PC-9 (cell line): ENCODE measurements at regions not wholly inside any gene's neighbourhood (a gene's known extent, or its start where the extent isn't known, plus 50 kb on each side); places are given as distances from the start of the nearest gene placed in this dataset.

Experiments
- BruUV-seq: library from RNA; stranded (reverse); fragments of 400-500 nt; replicated peaks from 2 replicates; lab custom pipeline; 2021; lab: Mats Ljungman, UMichigan
- CTCF ChIA-PET: fragments of 300-600 bp; sonication (Branson Sonifier 250); formaldehyde crosslinking; loops from one replicate; lab custom pipeline; 2022; ENCODE audit warnings: antibody characterized with exemption; lab: Charles Lee
- POLR2A ChIA-PET: fragments of 300-600 bp; sonication (Branson Sonifier 250); formaldehyde crosslinking; loops from one replicate; lab custom pipeline; 2022; ENCODE audit warnings: antibody characterized with exemption; ENCODE audit not compliant: unreplicated experiment; lab: Charles Lee
- DNase-seq, 2 experiments: peaks; one replicate each; pipeline versions ENCODE4 v3.0.0 to v3.0.0-alpha.2; 2015 to 2022; ENCODE audit warnings: mixed read lengths in 1 of 2
- H2AFZ ChIP-seq: fragments of 200-600 bp; sonication (generic); 2 replicates; pipeline ENCODE4 v1.8.1; 2017; ENCODE audit warnings: antibody characterized with exemption
- H3F3A ChIP-seq: fragments of 200-600 bp; sonication (generic); 2 replicates; pipeline ENCODE4 v1.8.1; 2017; ENCODE audit warnings: antibody characterized with exemption, mild to moderate bottlenecking, low read depth; ENCODE audit not compliant: insufficient read depth
- H3K27ac ChIP-seq: fragments of 200-600 bp; sonication (generic); 2 replicates; pipeline ENCODE4 v1.6.1; 2016; ENCODE audit warnings: mixed run types
- H3K27me3 ChIP-seq: fragments of 200-600 bp; sonication (generic); 2 replicates; pipeline ENCODE4 v1.6.1; 2016; ENCODE audit warnings: low read depth, mixed run types; ENCODE audit not compliant: insufficient read depth
- H3K36me3 ChIP-seq: fragments of 200-600 bp; sonication (generic); 2 replicates; pipeline ENCODE4 v1.6.1; 2016; ENCODE audit warnings: low read depth, mixed run types
- H3K4me1 ChIP-seq: fragments of 200-600 bp; sonication (generic); replicated peaks from 2 replicates; pipeline ENCODE4 v1.6.1; 2016; ENCODE audit warnings: mixed run types; ENCODE audit not compliant: insufficient read depth
- H3K4me2 ChIP-seq: fragments of 200-600 bp; sonication (generic); 2 replicates; pipeline ENCODE4 v1.6.1; 2017; ENCODE audit warnings: mixed run types
- H3K4me3 ChIP-seq: fragments of 200-600 bp; sonication (generic); 2 replicates; pipeline ENCODE4 v1.6.1; 2016; ENCODE audit warnings: mixed run types
- H3K79me2 ChIP-seq: fragments of 200-600 bp; sonication (generic); 2 replicates; pipeline ENCODE4 v1.6.1; 2017; ENCODE audit warnings: low read depth, mixed run types
- H3K9me2 ChIP-seq: fragments of 200-600 bp; sonication (generic); 2 replicates; pipeline ENCODE4 v1.8.1; 2017; ENCODE audit warnings: mild to moderate bottlenecking; ENCODE audit not compliant: insufficient read depth
- H3K9me3 ChIP-seq: fragments of 200-600 bp; sonication (generic); 2 replicates; pipeline ENCODE4 v1.8.1; 2016; ENCODE audit warnings: low read depth; ENCODE audit not compliant: insufficient read depth
- H4K20me1 ChIP-seq: fragments of 200-600 bp; sonication (generic); 2 replicates; pipeline ENCODE4 v1.8.1; 2017; ENCODE audit not compliant: insufficient read depth
- CTCF ChIP-seq: fragments of 200-600 bp; sonication (generic); conservative IDR thresholded peaks from 2 replicates; pipeline ENCODE4 v1.6.1; 2017; ENCODE audit warnings: mixed run types, antibody characterized with exemption, mild to moderate bottlenecking, moderate library complexity
- EZH2 ChIP-seq: fragments of 200-600 bp; sonication (generic); IDR thresholded peaks from 2 replicates; pipeline ENCODE4 v1.8.0; 2017; ENCODE audit warnings: antibody characterized with exemption, low read depth
- intact Hi-C: fragments of 100-400 bp; cut with micrococcal nuclease; formaldehyde crosslinking; loops from one replicate; pipeline ENCODE4 v1.10.0; 2022; ENCODE audit not compliant: unreplicated experiment

- H2AFZ ChIP-seq: no peak overlapping the region
- no peak overlapping the region for H3K27ac ChIP-seq
- no peaks in the 10 kb centered on the region for H3K4me1 ChIP-seq
- H3K9me3 ChIP-seq: no peaks in the 10 kb centered on the region
- TF ChIP-seq EZH2 (no peak), CTCF (no peak)
- no peaks in the 10 kb centered on the region for H3K9me2 ChIP-seq
- intact Hi-C loops: no loop called here
- no peaks in the 10 kb centered on the region for H3K27me3 ChIP-seq
- H3K4me3 ChIP-seq: no peak overlapping the region
- POLR2A ChIA-PET: no interaction called here
- H3K4me2 ChIP-seq: no peak overlapping the region
- no peaks in the 10 kb centered on the region for H4K20me1 ChIP-seq
- BruUV-seq: no TSS peak
- no peak for DNase-seq
- CTCF ChIA-PET: no interaction called here
- H3F3A ChIP-seq: no peaks in the 10 kb centered on the region
- H3K79me2 ChIP-seq: no peaks in the 10 kb centered on the region
- no peaks in the 10 kb centered on the region for H3K36me3 ChIP-seq
Measured at GRCh38 chr4:62194342-62194741, 994.2 kb downstream of the ADGRL3 start.

- H2AFZ ChIP-seq: no peak overlapping the region
- H3K27ac ChIP-seq: no peak overlapping the region
- ChIA-PET CTCF (no interaction called here), POLR2A (no interaction called here)
- no peak overlapping the region for H3K4me2 ChIP-seq
- intact Hi-C loops: no loop called here
- no peaks in the 10 kb centered on the region for H4K20me1 ChIP-seq
- H3K9me2 ChIP-seq: no peaks in the 10 kb centered on the region
- H3K4me3 ChIP-seq: no peak overlapping the region
- no peaks in the 10 kb centered on the region for H3K4me1 ChIP-seq
- no peaks in the 10 kb centered on the region for H3K79me2 ChIP-seq
- no peaks in the 10 kb centered on the region for H3K9me3 ChIP-seq
- TF ChIP-seq CTCF (no peak), EZH2 (no peak)
- no peaks in the 10 kb centered on the region for H3K27me3 ChIP-seq
- H3K36me3 ChIP-seq: no peaks in the 10 kb centered on the region
- BruUV-seq: no TSS peak
- no peak for DNase-seq
- H3F3A ChIP-seq: no peaks in the 10 kb centered on the region
Measured at GRCh38 chr4:62193761-62194160, 993.6 kb downstream of the ADGRL3 start.

GRCh38 chr4:62191451-62192240 lies 991.5 kb downstream of the ADGRL3 start:
- TF ChIP-seq EZH2 (no peak), CTCF (no peak)
- no TSS peak for BruUV-seq
- intact Hi-C loops: no loop called here
- no peaks in the 10 kb centered on the region for H3K9me2 ChIP-seq
- H3K4me3 ChIP-seq: no peak overlapping the region
- H3K4me2 ChIP-seq: no peak overlapping the region
- H3K4me1 ChIP-seq: no peaks in the 10 kb centered on the region
- POLR2A ChIA-PET: no interaction called here
- no peaks in the 10 kb centered on the region for H4K20me1 ChIP-seq
- CTCF ChIA-PET: no interaction called here
- no peaks in the 10 kb centered on the region for H3K27me3 ChIP-seq
- no peak overlapping the region for H3K27ac ChIP-seq
- H3K79me2 ChIP-seq: no peaks in the 10 kb centered on the region
- DNase-seq: no peak
- no peaks in the 10 kb centered on the region for H3F3A ChIP-seq
- H3K36me3 ChIP-seq: no peaks in the 10 kb centered on the region
- H3K9me3 ChIP-seq: no peaks in the 10 kb centered on the region
- no peak overlapping the region for H2AFZ ChIP-seq
